LNCaP clone FGC (cell line): ENCODE measurements at regions not wholly inside any gene's neighbourhood (a gene's known extent, or its start where the extent isn't known, plus 50 kb on each side); places are given as distances from the start of the nearest gene placed in this dataset.

Experiments
- DNase-seq: peaks from one replicate; pipeline ENCODE4 v3.0.0-alpha.2; 2011; ENCODE audit warnings: low read depth
- H3K4me3 ChIP-seq: 2 replicates; pipeline ENCODE4 v1.5.1; 2011; ENCODE audit warnings: mild to moderate bottlenecking, low read depth, low read length, control low read depth
- CTCF ChIP-seq: IDR thresholded peaks from 2 replicates; pipeline ENCODE4 v1.5.1; 2012; ENCODE audit warnings: mild to moderate bottlenecking; ENCODE audit not compliant: control insufficient read depth, insufficient read depth; ENCODE audit errors: extremely low read depth

- H3K4me3 ChIP-seq: no peak overlapping the region
- DNase-seq: peak; percentile 28
- TF ChIP-seq CTCF: no peak
These were observed 247.0 kb downstream of the CHD9NB start for GRCh38 chr16:52805559-52806168.

GRCh38 chr16:52800432-52800831, 252.3 kb downstream of the CHD9NB start:
- no peak for DNase-seq
- TF ChIP-seq CTCF: no peak
- no peak overlapping the region for H3K4me3 ChIP-seq

- H3K4me3 ChIP-seq: no peak overlapping the region
- no peak for TF ChIP-seq CTCF
- DNase-seq: no peak
These were observed 252.2 kb upstream of the TOX3 start for GRCh38 chr16:52799149-52799548.

- no peak overlapping the region for H3K4me3 ChIP-seq
- no peak for DNase-seq
- TF ChIP-seq CTCF: no peak
These were observed 240.8 kb upstream of the TOX3 start for GRCh38 chr16:52787709-52788108.

- H3K4me3 ChIP-seq: no peak overlapping the region
- DNase-seq: no peak
- no peak for TF ChIP-seq CTCF
These were observed 239.1 kb upstream of the TOX3 start for GRCh38 chr16:52786091-52786490.

GRCh38 chr16:52785653-52786052, 238.7 kb upstream of the TOX3 start:
- no peak overlapping the region for H3K4me3 ChIP-seq
- DNase-seq: no peak
- TF ChIP-seq CTCF: no peak

GRCh38 chr16:52783616-52784015, 236.7 kb upstream of the TOX3 start:
- no peak for TF ChIP-seq CTCF
- DNase-seq: no peak
- H3K4me3 ChIP-seq: no peak overlapping the region
